Breast epithelium (tissue), 4 donors: ENCODE measurements at regions not wholly inside any gene's neighbourhood (a gene's known extent, or its start where the extent isn't known, plus 50 kb on each side); places are given as distances from the start of the nearest gene placed in this dataset.

Experiments used
- DNase-seq, 2 donors: peaks; one replicate each; pipeline ENCODE4 v3.0.0-alpha.2; 2019; ENCODE audit warnings: low spot score in 2 of 2
- H3K27ac ChIP-seq, 2 donors: fragments of 200-600 bp; sonication (generic) in 1 of 2; one replicate each; pipeline ENCODE4 v1.5.1; 2016 to 2019; ENCODE audit warnings: mild to moderate bottlenecking in 1 of 2
- H3K27me3 ChIP-seq, 2 donors: fragments of 200-600 bp; sonication (generic) in 1 of 2; one replicate each; pipeline versions ENCODE4 v1.5.1 to v1.6.0; 2017 to 2019; ENCODE audit warnings: control low read depth in 1 of 2, mild to moderate bottlenecking in 1 of 2
- H3K36me3 ChIP-seq: fragments of 200-600 bp; one replicate; pipeline ENCODE4 v1.5.1; 2019
- H3K4me1 ChIP-seq, 2 donors: fragments of 200-600 bp; sonication (generic); one replicate each; pipeline ENCODE4 v1.5.1; 2016 to 2019; ENCODE audit warnings: control low read depth in 1 of 2
- H3K4me3 ChIP-seq, 3 donors: fragments of 200-600 bp; sonication (generic); 1 replicate in 2 of 3; 2 replicates in 1 of 3; pipeline ENCODE4 v1.5.1; 2016 to 2019; ENCODE audit warnings: mild to moderate bottlenecking in 3 of 3, moderate library complexity in 2 of 3
- H3K9me3 ChIP-seq, 2 donors: fragments of 200-600 bp; sonication (generic) in 1 of 2; one replicate each; pipeline ENCODE4 v1.5.1; 2016 to 2019; ENCODE audit warnings: control low read depth in 1 of 2
- POLR2A ChIP-seq: fragments of 450-650 bp; IDR thresholded peaks from one replicate; pipeline ENCODE4 v1.6.1; 2016; ENCODE audit warnings: antibody characterized with exemption, mild to moderate bottlenecking, moderate library complexity
- POLR2AphosphoS5 ChIP-seq, 3 donors: sonication (generic); formaldehyde crosslinking; IDR thresholded peaks; one replicate each; pipeline ENCODE4 v1.6.1; 2017; ENCODE audit warnings: antibody characterized with exemption in 3 of 3
- intact Hi-C: fragments of 100-400 bp; cut with DNase I; formaldehyde crosslinking; loops from one replicate; pipeline ENCODE4 v1.15.1; 2023; ENCODE audit warnings: low total_unique reads
- TF ChIP-seq, protein P1 (sequence below), 3 donors: fragments of 450-650 bp; IDR thresholded peaks; one replicate each; pipeline ENCODE4 v1.5.1; 2016 to 2017; ENCODE audit warnings: antibody characterized with exemption in 3 of 3, mild to moderate bottlenecking in 3 of 3, moderate library complexity in 3 of 3

DNA sequence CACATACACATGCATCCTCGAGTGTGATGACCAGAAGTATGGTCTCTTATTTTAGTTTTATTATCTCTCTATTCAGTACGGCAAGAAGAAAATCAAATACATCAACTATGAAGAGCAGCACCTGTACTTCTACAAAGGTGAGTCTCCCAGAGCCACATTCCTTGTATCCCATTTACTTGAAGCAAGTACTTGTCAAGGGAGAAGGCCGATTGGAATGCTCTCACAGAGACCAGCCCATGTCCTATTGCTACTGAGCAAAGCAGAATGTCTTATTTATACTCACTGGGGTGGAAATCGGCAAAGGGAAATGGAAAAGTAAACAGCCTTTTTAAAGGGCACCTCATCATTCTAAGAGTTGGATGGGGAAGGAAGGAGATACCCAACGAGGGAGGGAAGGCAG is 72.6 kb upstream of the OR5AK2 start:
- intact Hi-C loops, result loop anchor here (5.0 kb wide), 1 partner anchor 621 kb away; the partner anchor contains the start of gene SMTNL1
- Histone ChIP-seq H3K4me3 (no peak overlapping the region), H3K27ac (no peak overlapping the region), H3K36me3 (no peaks in the 10 kb centered on the region), H3K9me3 (no peaks in the 10 kb centered on the region), H3K4me1 (no peaks in the 10 kb centered on the region), H3K27me3 (no peaks in the 10 kb centered on the region)
- DNase-seq, result no peak
- no peak for TF ChIP-seq POLR2A
- no peak for TF ChIP-seq POLR2AphosphoS5 (IDR thresholded peaks at IDR 0.05)
- TF ChIP-seq, protein P1, sequence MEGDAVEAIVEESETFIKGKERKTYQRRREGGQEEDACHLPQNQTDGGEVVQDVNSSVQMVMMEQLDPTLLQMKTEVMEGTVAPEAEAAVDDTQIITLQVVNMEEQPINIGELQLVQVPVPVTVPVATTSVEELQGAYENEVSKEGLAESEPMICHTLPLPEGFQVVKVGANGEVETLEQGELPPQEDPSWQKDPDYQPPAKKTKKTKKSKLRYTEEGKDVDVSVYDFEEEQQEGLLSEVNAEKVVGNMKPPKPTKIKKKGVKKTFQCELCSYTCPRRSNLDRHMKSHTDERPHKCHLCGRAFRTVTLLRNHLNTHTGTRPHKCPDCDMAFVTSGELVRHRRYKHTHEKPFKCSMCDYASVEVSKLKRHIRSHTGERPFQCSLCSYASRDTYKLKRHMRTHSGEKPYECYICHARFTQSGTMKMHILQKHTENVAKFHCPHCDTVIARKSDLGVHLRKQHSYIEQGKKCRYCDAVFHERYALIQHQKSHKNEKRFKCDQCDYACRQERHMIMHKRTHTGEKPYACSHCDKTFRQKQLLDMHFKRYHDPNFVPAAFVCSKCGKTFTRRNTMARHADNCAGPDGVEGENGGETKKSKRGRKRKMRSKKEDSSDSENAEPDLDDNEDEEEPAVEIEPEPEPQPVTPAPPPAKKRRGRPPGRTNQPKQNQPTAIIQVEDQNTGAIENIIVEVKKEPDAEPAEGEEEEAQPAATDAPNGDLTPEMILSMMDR (IDR thresholded peaks at IDR 0.05), result no peak

DNA sequence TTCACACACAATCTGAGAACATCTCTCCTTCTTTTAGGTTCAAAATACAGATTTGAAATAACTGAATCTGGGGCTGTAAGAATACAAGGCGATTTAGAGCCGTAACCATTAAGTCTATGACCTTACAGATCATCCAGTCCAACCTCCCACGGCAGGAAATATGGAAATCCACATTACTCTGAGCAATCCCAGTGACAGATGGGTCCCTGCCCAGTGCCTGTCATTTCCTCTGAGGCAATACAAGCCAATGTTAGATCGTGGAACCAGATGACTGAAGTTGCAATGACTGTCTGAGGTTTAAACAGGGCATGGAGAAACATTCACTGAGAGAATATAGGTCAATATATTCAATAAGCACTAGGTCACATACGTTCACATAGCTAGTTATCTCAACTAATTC is 77.4 kb upstream of the OR5AK2 start:
- Histone ChIP-seq H3K4me3 (no peak overlapping the region), H3K27me3 (no peaks in the 10 kb centered on the region), H3K27ac (no peak overlapping the region), H3K4me1 (no peaks in the 10 kb centered on the region), H3K36me3 (no peaks in the 10 kb centered on the region), H3K9me3 (no peaks in the 10 kb centered on the region)
- intact Hi-C loops, result no loop called here
- DNase-seq, result no peak
- TF ChIP-seq POLR2AphosphoS5 (IDR thresholded peaks at IDR 0.05) (no peak), POLR2A (no peak)
- TF ChIP-seq, protein P1 (IDR thresholded peaks at IDR 0.05), result no peak

DNA sequence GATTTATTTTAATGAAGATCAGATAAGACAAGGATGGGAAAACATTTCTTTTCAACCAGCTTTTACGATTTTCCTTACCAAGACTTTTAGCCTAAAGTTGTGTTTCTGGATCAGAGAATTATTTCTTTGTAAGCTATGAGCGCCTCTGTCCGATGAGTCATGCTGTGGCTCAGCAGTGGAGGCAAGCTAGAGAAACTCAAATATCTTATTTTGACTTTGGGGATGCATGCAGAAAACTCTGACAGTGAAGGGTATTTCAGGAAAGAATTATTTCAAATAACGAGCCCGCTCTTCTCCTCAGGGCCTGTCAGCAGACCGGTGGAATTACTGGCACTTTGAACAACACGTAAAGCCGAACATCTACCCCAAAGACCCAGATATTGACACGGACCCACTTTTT is 77.9 kb upstream of the OR5AK2 start:
- DNase-seq, result no peak
- H3K27ac ChIP-seq, result no peak overlapping the region
- intact Hi-C loops, result no loop called here
- H3K4me3 ChIP-seq, result no peak overlapping the region
- H3K36me3 ChIP-seq, result no peaks in the 10 kb centered on the region
- no peaks in the 10 kb centered on the region for H3K9me3 ChIP-seq
- H3K27me3 ChIP-seq, result no peaks in the 10 kb centered on the region
- H3K4me1 ChIP-seq, result no peaks in the 10 kb centered on the region
- no peak for TF ChIP-seq POLR2A
- TF ChIP-seq, protein P1 (IDR thresholded peaks at IDR 0.05), result no peak
- TF ChIP-seq POLR2AphosphoS5 (IDR thresholded peaks at IDR 0.05), result no peak

DNA sequence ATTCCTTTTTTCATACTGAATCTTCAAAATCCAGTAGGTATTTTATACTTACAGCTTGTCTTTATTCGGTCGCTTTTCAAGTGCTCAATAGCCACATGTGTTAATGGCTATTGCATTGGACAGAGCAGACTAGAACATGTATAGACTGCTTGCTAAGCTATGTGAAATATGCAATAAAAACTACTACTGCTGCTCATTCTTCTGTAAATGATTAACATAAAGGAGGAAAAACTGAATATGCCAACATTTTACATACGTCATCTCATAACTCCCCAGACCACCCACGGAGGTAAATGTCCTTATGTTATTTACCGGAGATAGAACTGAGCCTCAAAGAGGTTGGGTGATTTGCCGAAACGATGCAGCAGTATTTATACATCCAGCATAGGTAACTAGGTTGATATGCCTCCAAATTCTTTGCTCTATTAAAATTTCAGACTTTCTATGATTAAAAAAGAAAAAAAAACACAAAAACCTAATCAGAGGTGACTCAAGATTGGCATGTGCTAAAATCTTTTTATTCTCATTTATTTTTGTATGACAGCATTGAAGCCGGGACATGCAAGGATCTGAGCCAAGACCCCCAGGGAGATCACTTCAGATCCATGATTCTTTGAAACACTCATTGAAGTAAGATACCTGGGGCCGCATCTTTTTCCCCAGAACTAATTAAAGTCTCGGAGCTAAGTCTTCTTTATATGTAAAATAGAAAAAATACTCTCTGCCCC is 78.5 kb upstream of the OR5AK2 start:
- no peak for TF ChIP-seq POLR2AphosphoS5 (IDR thresholded peaks at IDR 0.05)
- TF ChIP-seq, protein P1 (IDR thresholded peaks at IDR 0.05), result no peak
- Histone ChIP-seq H3K9me3 (no peaks in the 10 kb centered on the region), H3K4me3 (no peak overlapping the region), H3K36me3 (no peaks in the 10 kb centered on the region), H3K27me3 (no peaks in the 10 kb centered on the region), H3K27ac (no peak overlapping the region), H3K4me1 (no peaks in the 10 kb centered on the region)
- no peak for DNase-seq
- intact Hi-C loops, result no loop called here

DNA sequence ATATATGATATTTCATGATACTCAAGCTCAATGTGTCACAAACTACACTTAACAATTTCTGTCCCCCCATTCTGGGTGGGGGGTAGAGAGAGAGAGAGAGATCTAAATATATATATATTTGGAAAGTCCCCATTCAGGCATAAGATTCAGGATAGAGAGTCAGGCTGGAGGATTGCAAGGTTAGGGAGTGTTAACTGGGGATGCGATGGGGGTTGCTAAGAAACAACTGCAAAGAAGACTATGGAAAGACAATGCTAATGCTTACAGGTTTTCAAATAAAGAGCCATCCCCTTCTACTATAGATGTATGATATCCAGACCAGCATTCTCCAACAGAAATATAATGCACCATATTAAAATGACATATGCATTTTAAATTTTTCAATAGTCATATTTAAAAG is 79.2 kb upstream of the OR5AK2 start:
- TF ChIP-seq, protein P1 (IDR thresholded peaks at IDR 0.05), result no peak
- no peak for TF ChIP-seq POLR2AphosphoS5 (IDR thresholded peaks at IDR 0.05)
- TF ChIP-seq POLR2A, result no peak
- Histone ChIP-seq H3K36me3 (no peaks in the 10 kb centered on the region), H3K27me3 (no peaks in the 10 kb centered on the region), H3K27ac (no peak overlapping the region), H3K9me3 (no peaks in the 10 kb centered on the region), H3K4me1 (no peaks in the 10 kb centered on the region), H3K4me3 (no peak overlapping the region)
- intact Hi-C loops, result no loop called here
- no peak for DNase-seq
